Left renal pelvis (tissue), 4 donors: ENCODE measurements at regions not wholly inside any gene's neighbourhood (a gene's known extent, or its start where the extent isn't known, plus 50 kb on each side); places are given as distances from the start of the nearest gene placed in this dataset.

Experiments used
- DNase-seq, 4 donors: peaks; one replicate each; pipeline ENCODE4 v3.0.0-alpha.2; 2013; ENCODE audit warnings: low read depth in 4 of 4, low spot score in 3 of 4

DNA sequence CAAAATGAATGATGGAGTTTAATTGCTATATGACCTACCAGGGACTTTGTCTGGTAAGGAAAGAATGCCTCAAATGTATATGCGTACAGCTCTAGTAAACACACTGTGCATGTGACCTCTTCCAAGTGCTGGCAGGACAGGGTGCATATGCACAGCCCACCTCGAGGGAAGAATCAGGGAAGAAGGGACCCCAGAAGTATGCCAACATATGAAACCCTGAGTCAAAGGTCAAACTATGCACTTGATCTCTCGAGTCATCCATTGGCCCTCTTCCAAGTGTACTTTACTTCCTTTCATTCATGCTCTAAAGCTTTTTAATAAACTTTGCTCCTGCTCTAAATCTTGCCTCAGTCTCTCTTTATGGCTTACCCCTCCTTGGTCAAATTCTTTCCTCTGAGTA, 804.6 kb upstream of the COX7C start:
- no peak for DNase-seq

DNA sequence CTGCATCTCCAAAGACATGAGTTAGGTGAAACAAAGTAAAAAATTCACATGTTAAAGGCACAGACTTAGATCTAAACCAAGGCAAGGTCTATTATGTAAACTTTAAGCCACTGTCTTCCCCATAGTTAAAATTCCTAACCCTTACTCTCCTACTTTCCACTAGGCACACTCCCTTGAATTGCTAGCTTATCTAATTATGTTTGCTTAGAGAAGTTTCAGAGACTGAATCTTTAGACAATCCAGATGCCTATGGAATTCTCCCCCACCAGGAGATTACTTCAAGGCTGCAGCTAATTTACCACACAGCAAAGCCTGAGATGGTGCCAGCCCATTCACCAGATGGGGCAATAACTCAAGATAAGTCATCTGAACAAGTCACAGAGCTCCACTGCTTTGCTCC, 803.1 kb upstream of the COX7C start:
- DNase-seq = no peak

GRCh38 chr5:85823462-85824426, 794.0 kb upstream of the COX7C start:
- DNase-seq = no peak

GRCh38 chr5:85838781-85839180, 779.0 kb upstream of the COX7C start:
- DNase-seq = no peak

DNA sequence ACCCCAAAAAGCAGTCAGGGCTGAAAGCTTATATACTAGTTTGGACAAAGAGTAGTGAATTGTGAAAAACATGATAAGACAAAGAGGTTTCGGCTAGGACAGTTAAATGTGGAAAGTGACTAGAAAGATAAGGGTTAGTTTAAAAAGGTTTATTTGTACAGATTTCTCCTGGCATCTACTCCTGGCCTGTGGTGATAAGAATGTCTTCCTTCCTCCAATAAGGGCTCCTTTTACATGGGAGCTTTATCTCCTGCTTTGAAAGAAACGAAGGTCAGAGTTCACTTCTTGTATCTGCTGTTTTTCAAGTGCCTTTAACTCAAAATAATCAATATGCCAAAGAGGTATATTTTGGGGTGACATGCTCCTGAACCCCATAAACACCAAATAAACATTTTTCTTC, 776.1 kb upstream of the COX7C start:
- DNase-seq = no peak

- no peak for DNase-seq
These were observed 774.2 kb upstream of the COX7C start for GRCh38 chr5:85843535-85843934.

DNA sequence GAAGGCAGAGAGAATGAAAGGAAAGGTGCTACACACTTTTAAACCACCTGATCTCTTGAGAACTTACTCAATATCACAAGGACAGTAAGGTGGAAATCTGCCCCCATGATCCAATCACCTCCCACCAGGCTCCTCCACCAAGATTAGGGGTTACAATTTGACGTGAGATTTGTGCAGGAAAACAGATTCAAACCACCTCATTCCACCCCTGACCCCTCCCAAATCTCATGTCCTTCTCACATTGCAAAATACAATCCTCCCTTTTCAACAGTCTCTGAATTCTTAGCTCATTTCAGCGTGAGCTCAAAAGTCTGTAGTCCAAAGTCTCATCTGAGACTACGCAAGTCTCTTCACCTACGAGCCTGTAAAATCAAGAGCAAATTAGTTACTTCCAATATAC, 768.3 kb upstream of the COX7C start:
- DNase-seq = no peak

GRCh38 chr5:85865296-85865695, 752.4 kb upstream of the COX7C start:
- DNase-seq = no peak

GRCh38 chr5:85868070-85868469, 749.7 kb upstream of the COX7C start:
- no peak for DNase-seq

- no peak for DNase-seq
These were observed 723.7 kb upstream of the COX7C start for GRCh38 chr5:85893996-85894395.

DNA sequence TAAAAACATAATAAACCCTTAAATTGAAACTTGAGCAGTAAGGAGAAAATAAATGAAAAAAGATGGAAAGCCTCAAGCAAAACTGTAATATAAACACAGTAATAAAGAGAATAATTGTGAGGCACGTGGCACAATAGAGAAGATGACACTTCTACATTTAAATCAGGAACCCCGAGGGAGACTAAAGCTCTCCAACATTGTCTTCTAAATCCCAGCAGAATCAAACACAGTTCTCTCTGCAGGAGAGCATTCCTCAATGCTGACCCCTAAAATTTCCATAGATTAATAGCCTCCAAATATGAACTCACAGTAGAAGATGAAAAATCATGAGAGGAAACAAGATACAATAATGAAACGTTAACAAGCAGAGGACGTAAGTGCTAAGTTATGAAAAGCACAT, 721.2 kb upstream of the COX7C start:
- no peak for DNase-seq

GRCh38 chr5:85906460-85906859, 711.3 kb upstream of the COX7C start:
- DNase-seq = no peak

DNA sequence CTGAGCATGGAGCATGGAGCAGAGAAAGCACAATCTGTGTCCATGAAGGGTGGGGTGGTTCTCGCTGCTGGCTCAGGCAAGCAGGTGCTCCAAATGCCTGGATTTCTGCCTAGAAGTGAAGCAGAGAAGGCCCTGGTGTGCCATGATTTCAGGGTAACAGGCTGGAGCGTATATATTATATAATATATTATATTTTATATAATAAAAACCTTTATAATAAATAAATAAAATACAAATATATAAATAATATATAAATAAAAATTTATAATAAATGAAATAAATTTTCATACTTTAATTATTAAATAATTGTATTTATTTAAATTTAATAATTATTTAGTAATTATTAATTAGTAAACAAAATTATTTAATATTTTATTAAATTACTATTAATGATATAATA, 707.4 kb upstream of the COX7C start:
- DNase-seq = no peak

GRCh38 chr5:85920984-85921383, 696.8 kb upstream of the COX7C start:
- DNase-seq = no peak

GRCh38 chr5:85921590-85921989, 696.2 kb upstream of the COX7C start:
- DNase-seq = no peak

- DNase-seq = no peak
These were observed 690.1 kb upstream of the COX7C start for GRCh38 chr5:85927632-85928031.

- DNase-seq = no peak
These were observed 688.0 kb upstream of the COX7C start for GRCh38 chr5:85929713-85930112.

DNA sequence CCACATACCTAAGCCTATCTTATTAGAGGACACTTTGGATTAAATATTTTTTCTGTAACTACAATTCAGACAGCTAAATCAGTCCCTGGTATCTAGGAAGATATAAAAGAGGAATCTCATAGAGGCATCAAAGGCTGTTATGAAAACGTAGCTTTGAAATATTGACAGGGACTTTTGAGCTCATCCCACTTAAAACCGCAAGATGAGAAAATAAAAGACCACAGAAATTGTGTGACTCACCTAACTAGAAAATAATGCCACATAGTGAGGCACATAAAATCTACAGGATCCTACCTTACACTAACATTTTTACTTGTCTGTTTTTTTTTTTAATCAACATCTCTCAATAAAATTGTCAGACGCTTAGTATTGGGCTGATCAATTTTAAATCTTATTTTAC, 686.5 kb upstream of the COX7C start:
- DNase-seq = no peak

DNA sequence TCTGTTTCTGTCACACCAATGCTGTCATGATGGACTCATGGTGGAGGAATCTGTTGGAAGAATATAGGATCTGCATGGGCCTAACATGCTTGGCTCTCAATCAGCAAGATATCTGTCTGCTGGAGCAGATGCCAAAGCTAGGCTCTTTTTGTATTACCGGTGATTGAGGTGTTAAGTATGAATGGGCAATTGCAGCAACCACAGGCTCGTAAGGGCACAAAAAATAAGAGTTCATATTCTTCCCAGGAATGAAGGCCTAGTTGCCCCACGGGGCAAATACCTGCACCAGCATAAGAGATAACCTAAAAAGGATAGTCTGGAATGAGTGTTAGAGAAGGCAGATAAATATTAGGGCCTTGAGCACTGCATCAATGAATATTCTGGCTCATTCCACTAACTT, 679.5 kb upstream of the COX7C start:
- DNase-seq = no peak

DNA sequence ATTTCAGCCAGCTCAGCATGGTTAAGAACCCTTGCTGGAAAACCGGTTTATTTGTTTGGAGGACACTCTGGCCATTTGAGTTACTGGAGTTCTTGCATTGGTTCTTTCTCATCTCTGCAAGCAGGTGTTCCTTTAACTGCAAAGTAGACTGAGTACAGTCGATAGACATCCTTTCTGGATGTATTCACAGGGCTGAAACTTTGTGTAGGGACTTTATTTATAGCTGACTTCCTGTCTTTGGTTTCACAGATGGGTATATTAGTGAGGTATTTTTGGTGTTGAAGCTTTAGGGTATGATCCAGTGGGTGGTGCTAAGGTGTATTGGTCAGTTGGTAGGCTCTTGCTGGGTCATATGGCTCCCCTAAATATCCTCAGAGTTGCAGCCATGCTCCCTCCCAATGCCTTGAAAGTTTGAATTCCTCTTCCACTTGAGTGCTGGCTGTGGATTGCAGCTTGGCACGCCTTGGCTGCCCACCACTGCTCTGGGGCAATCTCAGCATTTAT, 666.0 kb upstream of the COX7C start:
- DNase-seq = no peak

GRCh38 chr5:85952680-85953079, 665.1 kb upstream of the COX7C start:
- DNase-seq = no peak

DNA sequence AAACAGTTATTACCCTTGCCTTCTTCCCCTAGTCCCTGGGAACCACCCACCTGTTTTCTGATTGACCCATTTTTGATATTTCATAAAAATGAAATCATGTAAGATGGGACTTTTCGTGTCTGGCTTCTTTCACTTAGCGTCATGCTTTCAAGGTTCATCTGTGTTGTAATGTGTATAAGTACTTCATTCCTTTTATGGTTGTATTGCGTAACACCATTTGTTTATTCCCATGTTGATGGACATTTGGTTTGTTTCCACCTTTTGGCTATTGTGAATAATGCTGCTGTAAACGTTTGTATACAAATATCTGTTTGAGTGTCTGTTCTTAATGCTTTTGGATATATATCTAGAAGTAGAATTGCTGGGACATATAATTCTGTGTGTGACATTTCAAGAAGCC, 650.1 kb upstream of the COX7C start:
- DNase-seq = no peak

- no peak for DNase-seq
These were observed 645.2 kb upstream of the COX7C start for GRCh38 chr5:85972539-85972938.
